ENCODE measurements at regions not wholly inside any gene's neighbourhood (a gene's known extent, or its start where the extent isn't known, plus 50 kb on each side); places are given as distances from the start of the nearest gene placed in this dataset.

DNA sequence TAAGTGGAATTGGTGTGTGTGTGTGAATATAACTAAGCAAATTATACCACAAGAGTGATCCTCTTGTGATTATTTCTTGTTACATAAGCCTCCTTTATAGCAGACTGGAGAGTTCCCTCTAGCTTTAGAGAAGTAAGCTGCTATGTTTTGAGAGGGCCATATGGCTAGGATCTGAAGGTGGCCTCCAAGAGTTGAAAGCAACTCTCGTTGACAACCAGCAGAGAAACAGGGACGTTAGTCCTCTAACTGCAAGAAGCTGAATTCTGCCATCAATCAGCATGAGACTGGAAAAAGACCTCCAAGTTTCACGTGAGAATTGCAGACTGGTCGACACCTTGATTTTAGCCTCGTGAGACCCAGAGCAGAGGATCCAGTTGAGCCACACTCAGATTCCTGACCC is 278.5 kb upstream of the ZNF717 start (continued):
- TF ChIP-seq SP4 (IDR thresholded peaks at IDR 0.05; ENCODE audit: low read length) = no peak
- TF ChIP-seq MAFK (IDR thresholded peaks at IDR 0.05; ENCODE audit: low read depth, low read length) = no peak
- no peak for TF ChIP-seq RNF2 (IDR thresholded peaks at IDR 0.05; ENCODE audit: borderline replicate concordance, low read depth, low read length, missing control alignments, poor library complexity, severe bottlenecking)
- TF ChIP-seq TBP (IDR thresholded peaks at IDR 0.05; ENCODE audit: low read depth, low read length) = no peak
- TF ChIP-seq SIX5 (IDR thresholded peaks at IDR 0.05; ENCODE audit: low read depth, low read length) = no peak
- TF ChIP-seq, protein P1, sequence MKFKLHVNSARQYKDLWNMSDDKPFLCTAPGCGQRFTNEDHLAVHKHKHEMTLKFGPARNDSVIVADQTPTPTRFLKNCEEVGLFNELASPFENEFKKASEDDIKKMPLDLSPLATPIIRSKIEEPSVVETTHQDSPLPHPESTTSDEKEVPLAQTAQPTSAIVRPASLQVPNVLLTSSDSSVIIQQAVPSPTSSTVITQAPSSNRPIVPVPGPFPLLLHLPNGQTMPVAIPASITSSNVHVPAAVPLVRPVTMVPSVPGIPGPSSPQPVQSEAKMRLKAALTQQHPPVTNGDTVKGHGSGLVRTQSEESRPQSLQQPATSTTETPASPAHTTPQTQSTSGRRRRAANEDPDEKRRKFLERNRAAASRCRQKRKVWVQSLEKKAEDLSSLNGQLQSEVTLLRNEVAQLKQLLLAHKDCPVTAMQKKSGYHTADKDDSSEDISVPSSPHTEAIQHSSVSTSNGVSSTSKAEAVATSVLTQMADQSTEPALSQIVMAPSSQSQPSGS (IDR thresholded peaks at IDR 0.05; ENCODE audit: low read length) = no peak

All from H1 (cell line).